GM23338 (cell line): ENCODE measurements at regions not wholly inside any gene's neighbourhood (a gene's known extent, or its start where the extent isn't known, plus 50 kb on each side); places are given as distances from the start of the nearest gene placed in this dataset.

Experiments
- CREB1 ChIP-seq: fragments of 250-450 bp; sonication (Bioruptor Pico); IDR thresholded peaks from 2 replicates; pipeline ENCODE4 v1.5.0; 2020; ENCODE audit warnings: low read depth, mild to moderate bottlenecking, moderate library complexity
- EZH2 ChIP-seq: fragments of 200-600 bp; sonication (generic); IDR thresholded peaks from one replicate; pipeline ENCODE4 v1.8.0; 2017; ENCODE audit warnings: antibody characterized with exemption, mild to moderate bottlenecking, low read depth; ENCODE audit not compliant: unreplicated experiment
- EZH2phosphoT487 ChIP-seq: fragments of 200-600 bp; sonication (generic); IDR thresholded peaks from one replicate; pipeline ENCODE4 v1.8.1; 2018; ENCODE audit warnings: antibody characterized with exemption; ENCODE audit not compliant: unreplicated experiment
- JUNB ChIP-seq: IDR thresholded peaks from one replicate; pipeline ENCODE4 v1.6.1; 2016; ENCODE audit warnings: antibody characterized with exemption; ENCODE audit not compliant: unreplicated experiment
- NANOG ChIP-seq: IDR thresholded peaks from 2 replicates; pipeline ENCODE4 v1.6.1; 2016; ENCODE audit warnings: antibody characterized with exemption, borderline replicate concordance
- POLR2AphosphoS5 ChIP-seq: IDR thresholded peaks from 2 replicates; pipeline ENCODE4 v1.6.1; 2016; ENCODE audit warnings: antibody characterized with exemption, low read depth
- STAT1 ChIP-seq: IDR thresholded peaks from one replicate; pipeline ENCODE4 v1.6.1; 2016; ENCODE audit warnings: antibody characterized with exemption; ENCODE audit not compliant: unreplicated experiment
- ZNF331 ChIP-seq: fragments of 250-450 bp; sonication (Bioruptor Pico); IDR thresholded peaks from 2 replicates; pipeline ENCODE4 v1.5.0; 2020; ENCODE audit warnings: low read depth, mild to moderate bottlenecking, moderate library complexity
- ZNF462 ChIP-seq: fragments of 250-450 bp; sonication (Bioruptor Pico); IDR thresholded peaks from 2 replicates; pipeline ENCODE4 v1.5.0; 2020; ENCODE audit warnings: mild to moderate bottlenecking, moderate library complexity
- TF ChIP-seq, protein P1 (sequence below), 2 experiments: fragments of 200-600 bp in 1 of 2; sonication (generic) in 1 of 2; conservative IDR thresholded peaks; 2 replicates each; pipeline versions ENCODE4 v1.5.1 to v1.6.1; 2016 to 2017; ENCODE audit warnings: antibody characterized with exemption in 2 of 2, low read depth in 2 of 2, mild to moderate bottlenecking in 2 of 2, moderate library complexity in 1 of 2

- no peak for TF ChIP-seq ZNF462 (CRISPR knock-in tag)
- TF ChIP-seq CREB1 (CRISPR knock-in tag): no peak
- TF ChIP-seq NANOG: no peak
- no peak for TF ChIP-seq ZNF331
- TF ChIP-seq POLR2AphosphoS5: no peak
- TF ChIP-seq, protein P1, sequence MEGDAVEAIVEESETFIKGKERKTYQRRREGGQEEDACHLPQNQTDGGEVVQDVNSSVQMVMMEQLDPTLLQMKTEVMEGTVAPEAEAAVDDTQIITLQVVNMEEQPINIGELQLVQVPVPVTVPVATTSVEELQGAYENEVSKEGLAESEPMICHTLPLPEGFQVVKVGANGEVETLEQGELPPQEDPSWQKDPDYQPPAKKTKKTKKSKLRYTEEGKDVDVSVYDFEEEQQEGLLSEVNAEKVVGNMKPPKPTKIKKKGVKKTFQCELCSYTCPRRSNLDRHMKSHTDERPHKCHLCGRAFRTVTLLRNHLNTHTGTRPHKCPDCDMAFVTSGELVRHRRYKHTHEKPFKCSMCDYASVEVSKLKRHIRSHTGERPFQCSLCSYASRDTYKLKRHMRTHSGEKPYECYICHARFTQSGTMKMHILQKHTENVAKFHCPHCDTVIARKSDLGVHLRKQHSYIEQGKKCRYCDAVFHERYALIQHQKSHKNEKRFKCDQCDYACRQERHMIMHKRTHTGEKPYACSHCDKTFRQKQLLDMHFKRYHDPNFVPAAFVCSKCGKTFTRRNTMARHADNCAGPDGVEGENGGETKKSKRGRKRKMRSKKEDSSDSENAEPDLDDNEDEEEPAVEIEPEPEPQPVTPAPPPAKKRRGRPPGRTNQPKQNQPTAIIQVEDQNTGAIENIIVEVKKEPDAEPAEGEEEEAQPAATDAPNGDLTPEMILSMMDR (conservative IDR thresholded peaks at IDR 0.05; ENCODE audit: low read depth in 2 of 2): no peak
- TF ChIP-seq JUNB: no peak
- no peak for TF ChIP-seq EZH2
- TF ChIP-seq STAT1: no peak
- no peak for TF ChIP-seq EZH2phosphoT487
Observed at GRCh38 chr12:85568395-85569103, 267.7 kb downstream of the RASSF9 start (continued).
